ENCODE measurements at regions not wholly inside any gene's neighbourhood (a gene's known extent, or its start where the extent isn't known, plus 50 kb on each side); places are given as distances from the start of the nearest gene placed in this dataset.

GRCh38 chr11:87954476-87954875 is 220.8 kb downstream of the RAB38 start:
- H3K27me3 Mint-ChIP-seq (ENCODE audit: low read depth in 2 of 2), result no peaks in the 10 kb centered on the region
- Histone ChIP-seq H3K27me3 (ENCODE audit: control insufficient read depth, insufficient read depth, low read length) (no peaks in the 10 kb centered on the region), H3K36me3 (ENCODE audit: control insufficient read depth, insufficient read depth, low read length) (no peaks in the 10 kb centered on the region), H3K9me3 (ENCODE audit: control insufficient read depth, insufficient read depth, low read length) (no peaks in the 10 kb centered on the region), H3K27ac (ENCODE audit: low read length) (no peak overlapping the region), H3K4me1 (ENCODE audit: control insufficient read depth, insufficient read depth, low read length) (no peaks in the 10 kb centered on the region), H3K4me3 (ENCODE audit: low read length) (no peak overlapping the region)
- DNase-seq, result no peak
- intact Hi-C loops (cut with micrococcal nuclease), result no loop called here
- ATAC-seq, result no peak
- H3K4me1 Mint-ChIP-seq, result no peaks in the 10 kb centered on the region
- WGBS (ENCODE audit: insufficient coverage), result 10% methylated on average over 3 of the region's 4 CpGs
- H3K27ac Mint-ChIP-seq, result no peak overlapping the region
- H3K36me3 Mint-ChIP-seq, result no peaks in the 10 kb centered on the region
- H3K4me3 Mint-ChIP-seq, result no peak overlapping the region
- no peak for TF ChIP-seq CTCF (IDR thresholded peaks at IDR 0.05)
- no peaks in the 10 kb centered on the region for H3K9me3 Mint-ChIP-seq

GRCh38 chr11:87942786-87943185 is 232.5 kb downstream of the RAB38 start:
- H3K27me3 Mint-ChIP-seq (ENCODE audit: low read depth in 2 of 2), result no peaks in the 10 kb centered on the region
- Histone ChIP-seq H3K27ac (ENCODE audit: low read length) (no peak overlapping the region), H3K36me3 (ENCODE audit: control insufficient read depth, insufficient read depth, low read length) (no peaks in the 10 kb centered on the region), H3K4me1 (ENCODE audit: control insufficient read depth, insufficient read depth, low read length) (no peaks in the 10 kb centered on the region), H3K9me3 (ENCODE audit: control insufficient read depth, insufficient read depth, low read length) (no peaks in the 10 kb centered on the region), H3K27me3 (ENCODE audit: control insufficient read depth, insufficient read depth, low read length) (peaks cover 2% of the 10 kb centered on the region), H3K4me3 (ENCODE audit: low read length) (no peak overlapping the region)
- H3K36me3 Mint-ChIP-seq, result no peaks in the 10 kb centered on the region
- ATAC-seq (no peak), DNase-seq (no peak)
- H3K4me1 Mint-ChIP-seq, result no peaks in the 10 kb centered on the region
- no peak for TF ChIP-seq CTCF (IDR thresholded peaks at IDR 0.05)
- no peak overlapping the region for H3K27ac Mint-ChIP-seq
- H3K4me3 Mint-ChIP-seq, result no peak overlapping the region
- intact Hi-C loops (cut with micrococcal nuclease), result no loop called here
- peaks cover 2 to 4% of the 10 kb centered on the region in 2 donors for H3K9me3 Mint-ChIP-seq
- 87% methylated on average over 3 of the region's 4 CpGs for WGBS (ENCODE audit: insufficient coverage)

- WGBS (ENCODE audit: insufficient coverage), result 63% methylated on average over 1 of the region's 2 CpGs
- H3K4me1 Mint-ChIP-seq, result no peaks in the 10 kb centered on the region
Observed at GRCh38 chr11:87934182-87934581, 241.1 kb downstream of the RAB38 start.

More at GRCh38 chr11:87934182-87934581, 241.1 kb downstream of the RAB38 start:
- no peak for ATAC-seq
- H3K36me3 Mint-ChIP-seq, result no peaks in the 10 kb centered on the region
- H3K4me3 ChIP-seq (ENCODE audit: low read length), result no peak overlapping the region
- no peak overlapping the region for H3K27ac ChIP-seq (ENCODE audit: low read length)
- no peaks in the 10 kb centered on the region for H3K4me1 ChIP-seq (ENCODE audit: control insufficient read depth, insufficient read depth, low read length)
- no peaks in the 10 kb centered on the region for H3K27me3 ChIP-seq (ENCODE audit: control insufficient read depth, insufficient read depth, low read length)
- no peak overlapping the region for H3K4me3 Mint-ChIP-seq
- no peaks in the 10 kb centered on the region for H3K36me3 ChIP-seq (ENCODE audit: control insufficient read depth, insufficient read depth, low read length)
- no peaks in the 10 kb centered on the region for H3K27me3 Mint-ChIP-seq (ENCODE audit: low read depth in 2 of 2)
- no peak overlapping the region for H3K27ac Mint-ChIP-seq
- intact Hi-C loops (cut with micrococcal nuclease), result no loop called here
- H3K9me3 Mint-ChIP-seq, result peaks cover 3 to 10% of the 10 kb centered on the region in 2 donors
- DNase-seq, result no peak
- no peak for TF ChIP-seq CTCF (IDR thresholded peaks at IDR 0.05)
- peaks cover 3% of the 10 kb centered on the region for H3K9me3 ChIP-seq (ENCODE audit: control insufficient read depth, insufficient read depth, low read length)

Measured in natural killer cell (primary cell).